ENCODE measurements at regions not wholly inside any gene's neighbourhood (a gene's known extent, or its start where the extent isn't known, plus 50 kb on each side); places are given as distances from the start of the nearest gene placed in this dataset.

DNA sequence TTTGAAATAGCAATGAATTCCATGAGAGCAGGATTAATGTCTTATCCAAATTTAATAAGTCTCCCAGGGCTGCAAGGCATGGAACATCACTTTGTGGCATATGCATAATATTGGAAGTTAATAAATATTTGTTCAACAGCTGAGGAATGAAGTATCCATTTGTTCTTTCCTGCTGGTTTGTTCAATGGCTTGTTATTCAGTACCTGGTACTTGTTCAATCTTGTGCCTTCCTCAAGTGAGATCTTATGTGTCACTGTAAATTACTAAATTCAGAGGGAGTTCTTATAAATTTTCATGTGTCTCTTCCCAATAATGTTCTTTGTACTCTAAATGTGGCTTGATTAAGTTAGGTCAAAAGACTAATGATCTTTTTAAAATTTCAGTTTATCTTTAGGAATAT, 1105.5 kb upstream of the SPRY2 start:
- H3K27ac ChIP-seq (replicated peaks), result no peak overlapping the region
- no peak overlapping the region for H3K4me3 ChIP-seq (replicated peaks; ENCODE audit: insufficient read depth, low read length)
- DNase-seq (ENCODE audit: low read depth in 1 of 2, low spot score in 1 of 2), result no peak
- TF ChIP-seq SPI1 (IDR thresholded peaks at IDR 0.05; ENCODE audit: borderline replicate concordance, low read depth) (no peak), GABPA (IDR thresholded peaks at IDR 0.05; ENCODE audit: low read depth) (no peak), POLR2AphosphoS5 (IDR thresholded peaks at IDR 0.05; ENCODE audit: low read depth) (no peak)
- TF ChIP-seq, protein P1, sequence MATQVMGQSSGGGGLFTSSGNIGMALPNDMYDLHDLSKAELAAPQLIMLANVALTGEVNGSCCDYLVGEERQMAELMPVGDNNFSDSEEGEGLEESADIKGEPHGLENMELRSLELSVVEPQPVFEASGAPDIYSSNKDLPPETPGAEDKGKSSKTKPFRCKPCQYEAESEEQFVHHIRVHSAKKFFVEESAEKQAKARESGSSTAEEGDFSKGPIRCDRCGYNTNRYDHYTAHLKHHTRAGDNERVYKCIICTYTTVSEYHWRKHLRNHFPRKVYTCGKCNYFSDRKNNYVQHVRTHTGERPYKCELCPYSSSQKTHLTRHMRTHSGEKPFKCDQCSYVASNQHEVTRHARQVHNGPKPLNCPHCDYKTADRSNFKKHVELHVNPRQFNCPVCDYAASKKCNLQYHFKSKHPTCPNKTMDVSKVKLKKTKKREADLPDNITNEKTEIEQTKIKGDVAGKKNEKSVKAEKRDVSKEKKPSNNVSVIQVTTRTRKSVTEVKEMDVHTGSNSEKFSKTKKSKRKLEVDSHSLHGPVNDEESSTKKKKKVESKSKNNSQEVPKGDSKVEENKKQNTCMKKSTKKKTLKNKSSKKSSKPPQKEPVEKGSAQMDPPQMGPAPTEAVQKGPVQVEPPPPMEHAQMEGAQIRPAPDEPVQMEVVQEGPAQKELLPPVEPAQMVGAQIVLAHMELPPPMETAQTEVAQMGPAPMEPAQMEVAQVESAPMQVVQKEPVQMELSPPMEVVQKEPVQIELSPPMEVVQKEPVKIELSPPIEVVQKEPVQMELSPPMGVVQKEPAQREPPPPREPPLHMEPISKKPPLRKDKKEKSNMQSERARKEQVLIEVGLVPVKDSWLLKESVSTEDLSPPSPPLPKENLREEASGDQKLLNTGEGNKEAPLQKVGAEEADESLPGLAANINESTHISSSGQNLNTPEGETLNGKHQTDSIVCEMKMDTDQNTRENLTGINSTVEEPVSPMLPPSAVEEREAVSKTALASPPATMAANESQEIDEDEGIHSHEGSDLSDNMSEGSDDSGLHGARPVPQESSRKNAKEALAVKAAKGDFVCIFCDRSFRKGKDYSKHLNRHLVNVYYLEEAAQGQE (IDR thresholded peaks at IDR 0.05; ENCODE audit: insufficient replicate concordance, low read depth), result no peak
- TF ChIP-seq, protein P2, sequence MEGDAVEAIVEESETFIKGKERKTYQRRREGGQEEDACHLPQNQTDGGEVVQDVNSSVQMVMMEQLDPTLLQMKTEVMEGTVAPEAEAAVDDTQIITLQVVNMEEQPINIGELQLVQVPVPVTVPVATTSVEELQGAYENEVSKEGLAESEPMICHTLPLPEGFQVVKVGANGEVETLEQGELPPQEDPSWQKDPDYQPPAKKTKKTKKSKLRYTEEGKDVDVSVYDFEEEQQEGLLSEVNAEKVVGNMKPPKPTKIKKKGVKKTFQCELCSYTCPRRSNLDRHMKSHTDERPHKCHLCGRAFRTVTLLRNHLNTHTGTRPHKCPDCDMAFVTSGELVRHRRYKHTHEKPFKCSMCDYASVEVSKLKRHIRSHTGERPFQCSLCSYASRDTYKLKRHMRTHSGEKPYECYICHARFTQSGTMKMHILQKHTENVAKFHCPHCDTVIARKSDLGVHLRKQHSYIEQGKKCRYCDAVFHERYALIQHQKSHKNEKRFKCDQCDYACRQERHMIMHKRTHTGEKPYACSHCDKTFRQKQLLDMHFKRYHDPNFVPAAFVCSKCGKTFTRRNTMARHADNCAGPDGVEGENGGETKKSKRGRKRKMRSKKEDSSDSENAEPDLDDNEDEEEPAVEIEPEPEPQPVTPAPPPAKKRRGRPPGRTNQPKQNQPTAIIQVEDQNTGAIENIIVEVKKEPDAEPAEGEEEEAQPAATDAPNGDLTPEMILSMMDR (IDR thresholded peaks at IDR 0.05; ENCODE audit: insufficient read depth, low read length), result no peak
- H3K27me3 ChIP-seq (ENCODE audit: insufficient read depth, poor library complexity, severe bottlenecking), result no peaks in the 10 kb centered on the region

DNA sequence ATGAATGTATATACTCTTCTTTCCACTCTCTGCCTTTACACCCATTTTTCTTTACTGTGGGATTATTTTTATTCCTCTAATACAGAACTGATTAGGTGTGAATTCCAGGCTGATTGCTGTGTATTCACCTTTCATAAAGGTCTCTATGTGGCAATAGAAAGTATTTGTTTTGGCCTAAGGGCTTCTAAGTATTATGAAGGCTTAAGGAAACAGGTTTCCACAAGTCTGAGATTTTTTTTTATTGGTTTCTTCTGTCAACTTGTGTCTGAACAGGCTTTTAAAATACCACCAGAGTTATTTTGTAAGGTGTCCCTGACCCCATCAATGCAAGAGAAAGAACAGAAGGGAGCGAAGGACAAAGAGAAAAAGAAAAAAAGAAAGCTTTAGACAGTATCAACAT, 1102.0 kb upstream of the SPRY2 start:
- H3K27ac ChIP-seq (replicated peaks), result no peak overlapping the region
- H3K27me3 ChIP-seq (ENCODE audit: insufficient read depth, poor library complexity, severe bottlenecking), result no peaks in the 10 kb centered on the region
- no peak overlapping the region for H3K4me3 ChIP-seq (replicated peaks; ENCODE audit: insufficient read depth, low read length)
- TF ChIP-seq GABPA (IDR thresholded peaks at IDR 0.05; ENCODE audit: low read depth) (no peak), POLR2AphosphoS5 (IDR thresholded peaks at IDR 0.05; ENCODE audit: low read depth) (no peak), SPI1 (IDR thresholded peaks at IDR 0.05; ENCODE audit: borderline replicate concordance, low read depth) (no peak)
- TF ChIP-seq, protein P1 (IDR thresholded peaks at IDR 0.05; ENCODE audit: insufficient replicate concordance, low read depth), result no peak
- no peak for DNase-seq (ENCODE audit: low read depth in 1 of 2, low spot score in 1 of 2)

DNA sequence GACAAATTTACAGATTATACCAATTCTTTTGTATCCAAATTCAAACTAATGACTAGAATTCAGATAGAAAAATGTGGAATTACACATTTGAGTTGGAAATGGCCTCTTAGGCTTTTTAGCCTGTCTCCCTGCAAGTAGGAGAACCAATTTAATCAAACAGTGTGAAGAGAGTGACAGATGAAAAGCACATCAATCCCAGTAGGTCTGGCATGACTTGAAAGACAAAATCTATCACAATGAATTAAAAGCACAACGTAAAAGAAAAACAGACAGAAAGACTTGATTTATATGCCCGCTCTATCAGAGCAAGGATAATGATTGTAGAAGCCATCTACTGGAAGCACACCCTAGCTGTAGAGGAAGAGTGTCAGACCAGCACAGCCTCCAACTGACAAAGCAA, 1084.4 kb upstream of the SPRY2 start:
- Histone ChIP-seq H3K27me3 (ENCODE audit: insufficient read depth, poor library complexity, severe bottlenecking) (no peaks in the 10 kb centered on the region), H3K4me3 (replicated peaks; ENCODE audit: insufficient read depth, low read length) (no peak overlapping the region), H3K27ac (replicated peaks) (no peak overlapping the region)
- no peak for TF ChIP-seq SPI1 (IDR thresholded peaks at IDR 0.05; ENCODE audit: borderline replicate concordance, low read depth)
- TF ChIP-seq, protein P2 (IDR thresholded peaks at IDR 0.05; ENCODE audit: insufficient read depth, low read length), result no peak
- TF ChIP-seq GABPA (IDR thresholded peaks at IDR 0.05; ENCODE audit: low read depth), result no peak
- no peak for TF ChIP-seq POLR2AphosphoS5 (IDR thresholded peaks at IDR 0.05; ENCODE audit: low read depth)
- TF ChIP-seq, protein P1 (IDR thresholded peaks at IDR 0.05; ENCODE audit: insufficient replicate concordance, low read depth), result no peak
- DNase-seq (ENCODE audit: low read depth in 1 of 2, low spot score in 1 of 2), result no peak

Measured in HL-60 (cell line).